Activated gamma-delta T cell treated with anti-CD3 and anti-CD28 coated beads, Interleukin-2, amount 50 U/mL, for 16 hours (primary cell): ENCODE measurements at regions not wholly inside any gene's neighbourhood (a gene's known extent, or its start where the extent isn't known, plus 50 kb on each side); places are given as distances from the start of the nearest gene placed in this dataset.

Experiments used
- DNase-seq: peaks from one replicate; pipeline ENCODE4 v3.0.0-alpha.2; 2020; ENCODE audit warnings: low read depth

- DNase-seq = no peak
Observed at GRCh38 chr22:22038178-22038880, 55.7 kb upstream of the TOP3B start.

DNA sequence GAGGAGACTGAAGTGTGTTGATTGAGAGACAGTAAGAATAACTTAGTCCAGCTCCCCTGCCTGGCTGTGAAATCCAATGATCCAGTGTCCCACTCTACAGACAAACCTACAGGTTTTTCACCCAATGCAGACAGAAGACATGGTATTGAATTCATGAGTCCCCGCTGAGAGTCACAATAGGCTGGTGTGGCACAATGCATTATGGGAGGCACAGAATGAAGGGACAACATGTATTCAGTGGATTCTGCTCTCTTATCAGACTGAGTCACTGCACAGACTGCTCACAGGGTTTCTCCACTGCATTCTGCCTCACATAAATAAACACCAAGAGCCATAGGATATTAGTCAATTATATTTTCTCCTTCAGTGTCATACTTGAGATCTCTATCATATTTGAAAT, 55.2 kb upstream of the TOP3B start:
- DNase-seq = no peak

DNA sequence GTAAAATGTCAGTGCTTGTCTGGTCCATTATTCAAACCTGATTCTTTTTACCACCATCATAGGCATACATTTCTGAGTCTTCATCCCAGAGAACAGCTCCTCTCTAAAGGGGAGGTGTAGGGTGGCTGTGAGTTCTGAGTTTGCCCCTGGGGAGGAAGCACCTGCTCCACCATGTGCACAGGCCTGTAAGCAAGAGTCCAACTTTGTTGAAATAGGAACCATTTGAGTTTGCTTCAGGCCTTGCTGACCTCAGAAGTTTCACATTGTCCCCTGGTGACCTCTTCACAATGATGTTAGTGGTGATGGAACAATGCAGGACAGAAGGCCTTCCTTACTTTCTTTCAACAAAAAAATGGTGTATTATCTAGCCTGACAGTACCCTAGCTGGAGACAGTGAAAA, 54.6 kb upstream of the TOP3B start:
- DNase-seq = no peak

DNA sequence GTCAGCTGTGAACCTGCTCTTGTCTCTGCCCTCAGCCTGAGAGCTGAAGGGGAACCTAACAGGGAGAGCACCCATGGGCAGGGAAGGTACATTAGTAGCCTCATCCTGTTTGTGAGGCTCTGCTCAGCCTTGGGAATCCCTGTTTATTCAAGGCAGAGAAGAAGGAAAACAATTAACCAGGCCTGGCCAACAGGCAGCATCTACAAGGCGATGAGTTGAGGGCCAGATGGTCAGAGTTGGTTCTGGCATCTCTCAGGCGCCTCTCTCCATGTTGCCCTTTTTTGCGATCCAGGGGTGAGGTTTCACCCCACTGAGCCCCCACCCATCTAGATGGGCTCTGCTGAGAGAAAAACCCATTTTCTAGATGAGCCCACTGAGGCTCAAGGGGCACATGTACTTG, 54.0 kb upstream of the TOP3B start:
- no peak for DNase-seq

DNA sequence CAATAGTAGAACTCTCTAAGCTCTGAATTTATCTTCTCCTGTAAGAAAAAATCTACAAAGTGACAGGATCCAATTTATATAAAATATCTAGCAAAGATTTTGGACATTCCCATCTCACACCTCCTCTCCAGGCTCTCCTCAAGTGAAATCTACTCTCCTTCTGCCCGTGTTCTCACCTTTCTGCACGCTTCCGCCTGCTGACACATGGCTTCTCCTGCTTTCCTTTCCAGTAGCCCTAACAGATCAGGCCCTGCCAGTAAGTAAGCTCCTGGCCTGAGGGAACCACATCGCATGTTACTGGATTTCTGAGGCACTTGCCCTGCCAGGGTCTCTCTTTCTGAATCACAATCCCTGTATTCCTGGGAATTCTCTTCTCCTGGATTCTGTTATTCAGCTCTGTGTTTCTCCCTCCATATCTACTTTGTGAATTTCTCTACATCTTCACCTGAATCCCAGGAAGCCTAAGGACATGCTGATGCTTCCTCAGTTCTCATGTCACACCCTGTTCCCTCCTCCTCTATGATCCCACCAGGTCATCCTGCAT, 53.3 kb upstream of the TOP3B start:
- DNase-seq = no peak

DNA sequence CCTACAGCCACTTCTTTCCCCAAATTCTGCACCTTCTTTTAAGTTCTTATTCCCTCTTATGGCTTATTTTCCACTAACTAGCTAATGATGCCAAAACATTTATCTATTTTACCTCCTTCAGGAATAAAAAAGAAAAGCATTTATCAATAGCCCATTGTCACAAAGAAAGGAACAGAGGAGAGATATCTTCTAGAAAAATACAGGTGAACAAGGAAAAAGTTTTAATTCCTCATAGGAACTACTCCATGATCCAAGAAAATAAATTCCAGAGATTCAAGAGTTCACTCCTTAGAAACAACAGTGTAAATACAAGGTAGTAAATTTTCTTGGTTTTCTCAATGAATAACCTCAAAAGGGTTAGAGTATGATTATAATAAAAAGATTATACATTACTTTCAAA, 52.6 kb upstream of the TOP3B start:
- no peak for DNase-seq

- DNase-seq = no peak
Observed at GRCh38 chr22:22034469-22035132, 52.0 kb upstream of the TOP3B start.

- DNase-seq = no peak
Observed at GRCh38 chr22:22033803-22034468, 51.3 kb upstream of the TOP3B start.

DNA sequence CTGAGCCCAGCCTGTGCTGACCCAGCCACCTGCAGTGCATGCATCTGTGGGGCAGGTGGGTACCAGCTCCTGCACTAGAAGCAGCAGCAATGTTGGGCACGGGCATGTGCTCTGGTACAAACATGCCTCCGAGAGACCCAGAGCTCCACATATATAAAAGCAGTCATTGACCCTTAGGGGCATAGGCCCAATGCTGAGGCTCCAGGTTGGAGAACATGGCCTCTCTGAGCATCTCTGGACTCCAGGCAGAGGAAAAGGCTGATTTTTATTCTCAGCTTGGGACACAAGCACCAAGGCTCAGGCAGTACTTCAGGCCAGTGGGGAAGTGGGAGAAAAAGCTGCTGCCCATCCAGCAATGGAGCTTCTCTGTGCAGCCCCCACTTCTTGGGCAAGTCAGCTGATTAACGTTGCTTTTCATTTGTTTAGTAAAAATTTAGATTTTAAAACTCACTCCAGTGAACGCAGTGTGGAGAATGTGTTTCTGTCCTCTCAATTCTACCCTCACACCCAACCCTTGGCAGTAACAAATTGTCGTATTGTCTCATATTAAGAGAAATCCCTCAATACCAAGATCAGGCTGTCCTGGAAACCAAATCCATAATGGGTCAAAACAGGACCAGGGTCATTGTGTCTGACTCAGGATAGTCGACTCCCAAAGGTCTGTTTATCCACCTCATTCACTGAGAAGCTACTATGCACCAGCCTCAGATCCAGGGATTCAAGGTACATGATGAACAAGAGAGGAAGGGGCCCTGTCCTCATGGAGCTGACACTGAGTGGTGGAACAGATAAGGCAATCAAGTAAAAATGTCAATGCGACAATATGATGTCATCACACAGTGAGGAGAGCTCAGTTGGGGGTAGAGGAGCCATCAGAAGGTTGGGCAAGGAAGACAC, 50.6 kb upstream of the TOP3B start:
- DNase-seq = no peak

DNA sequence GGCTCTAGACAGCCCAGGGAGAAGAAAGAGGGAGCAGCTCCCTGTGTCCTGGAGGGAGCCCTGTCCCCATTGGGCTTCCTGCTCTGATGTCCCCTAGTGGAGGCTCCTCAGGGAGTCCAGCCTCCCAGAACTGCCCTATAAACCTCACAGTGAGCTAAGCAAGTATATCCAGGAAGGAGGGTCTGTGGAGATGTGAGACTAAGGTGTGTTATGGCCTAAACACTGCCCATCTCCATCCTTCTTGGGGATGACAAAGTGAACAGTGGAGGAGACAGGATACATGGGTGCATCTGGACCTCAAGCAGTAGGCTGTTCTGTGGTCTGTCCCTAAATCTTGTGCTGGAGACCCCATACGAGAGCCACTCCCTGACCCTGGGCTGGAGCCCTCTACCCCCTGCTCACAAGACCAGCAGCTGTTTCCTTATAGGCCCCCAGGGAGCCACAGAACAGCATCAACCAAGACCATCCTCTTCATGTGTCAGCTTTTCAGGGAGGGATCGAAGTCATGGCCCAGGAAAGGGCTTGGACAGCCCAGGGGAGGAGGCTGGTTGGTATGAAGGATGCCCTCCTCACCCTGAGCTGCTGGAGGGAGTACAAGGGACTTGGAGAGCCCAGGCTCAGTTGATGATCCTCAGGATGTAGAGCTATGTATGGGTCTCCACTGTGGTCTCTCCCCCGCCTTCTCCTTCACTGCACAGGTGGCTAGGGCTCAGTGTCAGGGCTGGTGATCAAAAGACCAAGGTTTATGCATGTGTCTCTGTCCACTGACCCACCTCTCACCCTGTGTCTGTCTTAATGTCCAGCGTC, 49.7 kb upstream of the TOP3B start:
- no peak for DNase-seq
